Stimulated activated CD4-positive, alpha-beta T cell treated with anti-CD3 and anti-CD28 coated beads, Interleukin-15, amount 100 ng/mL, for 24 hours (primary cell): ENCODE measurements at regions not wholly inside any gene's neighbourhood (a gene's known extent, or its start where the extent isn't known, plus 50 kb on each side); places are given as distances from the start of the nearest gene placed in this dataset.
"Not testable (repeated sequence)": the region's sequence is repeated elsewhere in the genome, so short reads cannot be mapped to it uniquely, and the experiment has no call there.

ENCODE experiments used
- DNase-seq: peaks from one replicate; pipeline ENCODE4 v3.0.0-alpha.2; 2020

DNA sequence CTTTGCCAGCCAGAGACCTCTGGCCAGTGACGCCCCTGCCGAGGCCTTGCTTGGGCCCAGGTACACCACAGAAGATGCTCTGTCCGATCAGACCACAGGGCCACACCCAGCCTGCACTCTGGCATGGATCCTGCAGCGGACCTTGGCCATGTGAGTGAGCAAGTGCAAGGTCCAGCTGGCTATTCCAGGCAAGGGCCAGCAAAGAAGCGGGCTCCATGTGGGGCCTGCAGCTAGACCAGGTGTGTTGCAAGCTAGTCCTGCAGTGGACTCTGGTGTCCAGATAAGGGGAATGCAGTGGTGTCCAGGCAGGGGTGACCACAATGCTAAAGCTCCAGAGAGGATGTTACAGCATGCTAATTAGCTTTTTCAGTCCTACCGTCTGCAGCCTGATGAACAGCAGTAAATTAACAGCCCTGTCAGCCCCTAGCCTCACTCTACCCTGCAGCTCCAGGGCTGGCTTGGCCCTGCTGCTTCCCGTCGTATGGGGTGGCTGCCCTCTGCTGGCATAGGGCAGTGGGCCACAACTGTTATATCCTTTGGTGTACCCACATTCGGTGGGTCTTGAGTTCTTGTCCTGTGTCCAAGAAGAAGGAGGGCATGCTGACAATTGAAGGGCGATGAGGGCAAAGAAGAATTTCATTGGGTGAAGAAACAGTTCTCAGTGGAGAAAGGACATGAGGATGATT is 284.5 kb upstream of the POU5F2 start:
- no peak for DNase-seq

DNA sequence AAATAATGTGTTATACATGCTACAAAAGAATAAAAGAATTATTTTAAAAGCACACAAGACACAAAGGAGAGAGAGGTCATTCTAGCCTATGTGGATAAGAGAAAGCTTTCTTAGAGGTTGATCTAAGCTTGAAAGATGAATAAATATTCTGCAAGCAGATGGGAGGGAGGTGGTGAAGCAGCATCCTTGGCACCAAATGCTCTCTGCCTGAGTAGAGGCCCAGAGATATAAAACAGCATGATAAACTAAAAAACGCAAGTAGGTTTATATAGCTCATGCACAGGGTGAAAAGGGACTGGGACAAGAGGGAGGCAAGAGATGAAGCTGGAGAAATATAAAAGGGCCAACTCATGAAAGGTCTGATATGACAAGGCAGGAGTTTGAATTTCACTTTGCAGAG is 283.2 kb upstream of the POU5F2 start:
- DNase-seq, result no peak

DNA sequence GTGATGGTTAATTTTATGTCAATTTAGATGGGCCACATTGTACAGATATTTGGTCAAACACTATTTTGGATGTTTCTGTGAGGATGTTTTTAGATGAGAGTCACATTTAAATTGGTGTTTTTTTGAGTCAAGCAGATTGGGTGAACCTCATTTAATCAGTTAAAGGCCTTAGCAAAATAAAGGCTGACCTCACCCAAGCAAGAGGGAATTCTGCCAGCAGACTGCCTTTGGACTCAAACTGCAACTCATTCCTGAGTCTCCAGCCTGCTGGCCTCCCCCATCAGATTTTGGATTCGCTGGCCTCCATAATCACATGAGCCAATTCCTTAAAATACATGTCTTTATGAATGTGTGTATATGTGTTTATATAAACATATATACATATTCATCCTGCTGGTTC is 282.7 kb upstream of the POU5F2 start:
- no peak for DNase-seq

DNA sequence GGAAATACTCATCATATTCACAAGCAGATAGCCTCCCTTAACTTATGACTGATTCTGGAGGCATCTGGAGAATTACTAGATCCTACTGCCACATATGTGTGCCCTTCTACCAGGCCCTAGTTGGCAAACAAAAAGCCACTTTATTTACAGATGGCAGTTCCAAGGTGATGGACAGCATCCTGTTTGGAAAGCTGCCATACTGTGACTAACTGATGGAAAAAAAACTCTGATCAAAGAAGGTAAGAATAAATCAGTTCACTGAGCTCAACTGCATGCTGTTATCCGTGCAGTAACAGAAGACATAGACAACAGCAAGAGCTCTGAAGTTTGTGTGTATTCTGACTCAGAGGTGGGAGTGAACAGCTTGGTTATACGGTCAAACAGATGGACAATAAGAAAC is 279.8 kb upstream of the POU5F2 start:
- DNase-seq, result no peak

DNA sequence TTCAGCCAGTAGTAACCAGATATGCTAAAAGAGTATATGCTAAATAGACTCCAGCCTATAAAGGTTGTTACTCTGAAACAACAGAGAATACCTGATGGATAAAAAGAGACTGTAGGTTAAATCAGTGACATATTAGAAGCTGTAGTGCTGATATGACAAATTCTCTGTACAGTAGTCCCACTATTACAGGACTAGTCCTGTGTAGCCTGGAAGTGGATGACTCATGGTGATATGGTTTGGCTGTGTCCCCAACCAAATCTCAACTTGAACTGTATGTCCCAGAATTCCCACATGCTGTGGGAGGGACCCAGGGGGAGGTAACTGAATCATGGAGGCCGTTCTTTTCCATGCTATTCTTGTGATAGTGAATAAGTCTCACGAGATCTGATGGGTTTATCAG is 276.2 kb upstream of the POU5F2 start:
- DNase-seq, result no peak

DNA sequence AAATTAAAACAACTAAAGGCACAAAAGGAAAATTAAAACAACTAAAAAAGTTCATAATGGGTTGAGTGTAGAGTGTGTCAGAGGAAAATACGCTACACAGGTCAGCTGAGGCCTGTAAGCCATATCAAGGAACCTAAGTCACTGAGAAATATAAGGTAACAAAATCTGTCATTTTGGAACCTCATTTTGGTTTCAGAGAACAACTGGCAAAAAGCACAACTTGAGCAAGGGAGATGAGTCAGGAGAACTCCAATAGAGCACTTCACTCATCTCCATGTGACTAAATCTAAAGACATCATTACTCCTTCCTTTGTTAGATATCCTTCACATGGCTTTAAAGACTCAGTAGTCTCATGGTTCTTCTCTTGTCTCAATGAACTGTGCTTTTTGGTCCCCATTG is 269.4 kb upstream of the POU5F2 start:
- DNase-seq, result no peak

DNA sequence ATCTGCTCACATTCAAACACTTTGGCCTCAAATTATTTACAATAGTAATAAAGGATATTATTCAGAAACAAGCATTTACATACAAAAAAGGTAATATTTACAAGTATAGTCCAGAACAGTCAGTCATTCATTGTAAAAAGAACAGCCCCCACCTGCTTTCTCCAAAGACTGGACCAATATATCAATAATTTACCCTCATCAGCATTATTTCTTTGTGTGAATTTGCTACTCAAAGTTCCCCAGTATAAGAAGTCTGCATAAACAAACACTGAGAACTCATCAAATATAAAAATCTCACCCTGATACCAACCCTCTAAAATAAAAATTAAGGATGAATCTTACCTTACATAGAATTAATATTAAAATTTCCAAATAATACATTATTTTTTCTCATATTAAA is 267.8 kb upstream of the POU5F2 start:
- no peak for DNase-seq

DNA sequence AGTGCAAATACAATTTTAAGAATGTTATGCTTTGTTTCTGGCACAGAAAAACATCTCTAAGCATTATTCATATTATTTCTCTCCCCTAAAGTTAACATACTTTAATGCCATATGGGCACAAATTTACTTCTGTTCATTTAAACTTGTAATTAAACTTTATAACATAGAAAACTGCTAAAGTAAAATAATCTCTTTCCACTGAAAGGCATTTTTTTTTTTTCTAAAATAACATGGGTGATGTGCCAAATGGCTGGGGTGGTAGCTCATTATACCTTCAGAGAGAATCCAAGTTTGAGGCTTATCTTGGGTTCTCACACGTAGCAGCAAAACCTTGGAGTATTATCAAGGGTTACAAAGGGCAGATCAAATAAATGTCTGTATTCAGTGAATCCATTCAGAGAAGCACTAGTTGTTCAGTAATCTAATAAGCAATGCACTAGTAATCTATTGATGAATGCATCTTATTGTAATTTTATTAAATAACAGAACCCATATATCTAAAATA is 257.6 kb upstream of the POU5F2 start:
- DNase-seq, result no peak

DNA sequence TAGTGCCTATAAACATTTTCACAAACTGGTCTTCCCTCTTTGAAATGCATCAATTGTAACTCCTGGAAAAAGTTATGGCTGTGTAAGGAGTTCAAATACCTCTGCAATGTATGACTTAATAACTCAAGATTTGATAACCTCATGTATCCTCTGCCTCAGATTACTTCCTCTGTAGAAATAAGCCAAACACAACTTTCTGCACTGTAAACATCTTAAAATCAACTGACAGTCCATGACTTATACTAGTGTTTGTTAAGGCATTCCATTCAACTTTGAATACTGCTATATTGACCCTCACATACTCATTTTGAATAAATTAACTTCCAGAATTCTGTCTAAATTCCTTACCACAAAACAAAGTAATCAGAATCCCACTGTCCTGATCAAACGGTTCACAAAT is 256.2 kb upstream of the POU5F2 start:
- no peak for DNase-seq

DNA sequence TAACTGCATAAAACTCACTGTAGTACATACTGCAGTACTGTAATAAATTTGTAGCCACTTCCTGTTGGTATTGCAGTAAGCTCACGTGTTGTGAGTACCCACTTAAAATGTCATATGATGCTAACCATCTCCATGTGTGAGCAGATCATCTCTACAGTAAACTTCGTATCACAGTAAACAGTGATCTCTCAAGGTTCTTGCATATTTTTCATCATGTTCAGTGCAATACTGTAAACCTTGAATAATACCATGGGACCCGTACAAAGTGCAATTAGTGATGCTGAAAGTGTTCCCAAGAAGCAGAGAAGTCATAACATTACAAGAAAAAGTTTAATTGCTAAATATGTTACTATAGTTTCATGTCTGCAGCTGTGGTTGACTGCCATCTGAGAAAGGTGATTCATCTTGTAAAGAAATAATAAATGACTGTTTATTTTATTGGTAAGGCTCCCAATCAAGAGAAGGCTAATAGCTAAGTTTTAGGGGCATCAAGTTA is 253.8 kb upstream of the POU5F2 start:
- no peak for DNase-seq

DNA sequence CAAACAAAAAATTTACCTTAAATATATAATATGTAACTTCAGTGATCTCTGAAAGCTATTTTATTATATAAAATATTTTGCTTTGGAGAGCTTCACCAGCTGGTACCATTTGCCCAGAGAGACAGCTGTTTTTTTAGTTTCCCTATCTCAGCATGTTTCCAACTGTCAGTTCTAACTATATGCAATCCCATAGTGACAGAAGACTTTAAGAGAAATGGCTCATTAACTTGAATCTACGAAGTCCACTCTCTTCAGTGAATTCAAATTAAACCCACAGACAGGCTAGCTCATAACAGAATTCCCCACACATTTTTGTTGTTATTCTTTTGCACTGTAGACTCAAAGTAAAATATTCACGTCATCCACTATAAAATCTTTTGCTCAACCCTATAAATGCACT is 251.8 kb upstream of the POU5F2 start:
- no peak for DNase-seq

DNA sequence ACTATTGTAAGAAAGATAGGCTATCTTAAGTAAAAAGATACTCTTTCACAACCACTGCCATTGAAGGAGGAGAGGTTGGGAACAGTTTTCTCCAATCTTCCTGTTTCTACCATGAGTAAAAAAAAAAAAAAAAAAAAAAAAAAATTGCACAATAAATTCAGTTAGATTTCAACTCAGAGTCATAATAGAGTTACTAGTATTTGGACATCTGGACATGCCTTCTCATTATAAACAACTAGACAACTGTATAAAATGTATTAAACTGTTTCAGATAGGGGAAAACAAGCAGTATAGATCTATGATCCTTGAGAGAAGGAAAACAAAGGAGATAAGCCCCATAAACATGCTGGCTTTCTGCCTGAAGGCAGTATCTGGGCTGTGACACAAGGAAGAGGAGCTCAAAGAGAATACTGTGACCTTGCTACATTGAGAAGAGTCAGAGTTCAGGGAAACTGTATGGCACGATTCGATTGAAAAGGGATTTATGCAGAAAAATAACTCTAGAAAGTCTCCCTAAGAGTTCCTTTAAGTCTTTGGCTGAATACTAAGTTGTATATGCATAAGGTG is 249.2 kb upstream of the POU5F2 start:
- no peak for DNase-seq

DNA sequence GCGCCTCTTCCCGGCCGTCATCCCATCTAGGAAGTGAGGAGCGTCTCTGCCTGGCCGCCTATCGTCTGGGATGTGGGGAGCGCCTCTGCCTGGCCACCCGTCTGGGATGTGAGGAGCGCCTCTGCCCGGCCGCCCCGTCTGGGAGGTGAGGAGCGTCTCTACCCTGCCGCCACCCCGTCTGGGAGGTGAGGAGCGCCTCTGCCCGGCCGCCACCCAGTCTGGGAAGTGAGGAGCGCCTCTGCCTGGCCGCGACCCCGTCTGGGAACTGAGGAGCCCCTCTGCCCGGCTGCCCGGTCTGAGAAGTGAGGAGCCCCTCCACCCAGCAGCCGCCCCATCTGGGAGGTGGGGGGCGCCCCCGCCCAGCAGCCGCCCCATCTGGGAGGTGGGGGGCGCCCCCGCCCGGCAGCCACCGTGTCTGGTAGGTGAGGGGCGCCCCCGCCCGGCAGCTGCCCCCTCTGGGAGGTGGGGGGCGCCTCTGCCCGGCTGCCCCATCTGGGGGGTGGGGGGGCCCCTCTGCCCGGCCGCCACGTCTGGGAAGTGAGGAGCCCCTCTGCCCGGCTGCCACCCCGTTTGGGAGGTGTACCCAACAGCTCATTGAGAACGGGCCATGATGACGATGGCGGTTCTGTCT is 244.7 kb upstream of the POU5F2 start:
- not testable (repeated sequence) for DNase-seq

DNA sequence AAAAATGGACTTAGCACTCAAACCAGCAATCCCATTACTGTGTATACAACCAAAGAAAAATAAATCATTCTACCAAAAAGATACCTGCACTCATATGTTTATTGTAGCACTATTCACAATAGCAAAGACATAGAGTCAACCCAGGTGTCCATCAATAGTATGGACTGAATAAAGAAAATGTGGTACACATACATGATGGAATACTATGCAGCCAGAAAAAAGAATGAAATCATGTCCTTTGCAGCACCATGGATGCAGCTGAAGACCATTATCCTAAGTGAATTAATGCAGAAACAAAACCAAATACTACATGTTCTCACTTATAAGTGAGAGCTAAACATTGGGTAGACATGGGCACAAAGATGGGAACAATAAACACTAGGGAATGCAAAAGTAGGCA is 236.8 kb upstream of the POU5F2 start:
- DNase-seq, result no peak

DNA sequence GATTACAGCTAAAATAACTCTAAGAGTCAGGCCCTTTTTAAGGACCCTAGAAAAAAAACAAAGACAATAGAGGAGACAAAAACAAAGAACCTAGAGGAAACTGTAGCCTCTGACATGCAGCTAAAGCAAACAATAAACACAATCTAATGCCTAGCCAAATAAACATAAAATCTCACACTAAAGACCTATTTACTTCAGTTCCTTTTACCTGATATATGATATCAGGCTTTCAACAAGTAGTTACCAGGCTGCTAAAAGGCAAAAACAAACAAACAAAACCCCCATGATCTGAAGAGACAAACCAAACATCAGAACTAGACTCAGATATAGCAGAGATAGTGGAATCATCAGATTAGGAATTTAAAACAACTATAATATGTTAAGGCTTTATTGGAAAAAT is 226.5 kb upstream of the POU5F2 start:
- no peak for DNase-seq

DNA sequence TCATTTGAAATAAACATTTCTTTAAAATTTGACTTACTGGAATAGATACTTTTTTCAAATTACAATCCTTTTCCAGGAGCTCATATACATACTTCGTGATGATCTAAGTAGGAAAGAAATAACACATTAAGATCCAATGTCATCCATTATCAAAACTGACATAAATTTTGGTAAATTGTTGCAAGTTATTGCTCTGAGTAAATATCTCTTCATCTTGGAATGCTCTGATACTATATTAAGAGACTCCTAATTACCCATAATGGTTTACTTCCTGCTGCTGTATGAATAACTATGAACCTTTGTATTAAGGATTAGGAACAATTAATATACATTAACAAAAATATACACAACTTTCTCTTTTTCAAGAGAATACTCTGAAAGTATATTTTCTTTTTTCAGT is 223.0 kb upstream of the POU5F2 start:
- DNase-seq, result no peak

DNA sequence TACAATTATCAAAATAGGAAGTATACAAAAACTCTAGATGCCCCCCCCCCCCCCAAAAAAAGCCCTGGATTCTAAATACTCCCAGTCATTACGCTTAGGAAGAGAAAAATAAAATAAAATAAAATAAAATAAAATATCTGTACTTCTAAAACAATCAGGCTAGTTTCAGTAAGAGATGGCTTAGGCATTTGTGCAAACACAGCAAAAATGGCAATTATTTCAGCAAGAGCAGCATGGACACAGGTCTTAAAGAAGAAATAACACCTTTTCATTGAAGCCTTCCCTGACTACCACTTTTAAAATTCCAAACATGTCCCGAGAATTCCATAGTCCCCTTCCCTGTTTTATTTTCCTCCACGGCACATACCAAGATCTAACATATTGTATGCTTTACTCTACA is 218.6 kb upstream of the POU5F2 start:
- DNase-seq, result no peak

DNA sequence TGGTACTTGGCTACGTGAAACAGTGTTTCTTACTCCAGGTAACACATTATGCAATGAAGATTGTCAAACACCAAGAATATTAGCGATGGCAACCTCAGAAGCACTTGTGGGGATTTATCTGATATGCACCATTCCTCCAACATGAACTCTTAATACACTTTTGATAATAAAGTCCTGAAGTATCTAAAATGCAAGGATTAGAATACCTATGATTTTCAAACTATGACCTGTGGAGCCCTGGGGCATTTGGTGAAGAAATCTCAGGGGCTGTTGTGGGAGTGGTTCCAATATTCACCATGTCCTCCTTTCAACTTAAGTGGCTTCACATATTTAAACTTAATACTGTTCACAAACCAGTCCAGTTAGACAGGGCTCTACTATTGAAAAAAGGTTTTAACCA is 214.6 kb upstream of the POU5F2 start:
- no peak for DNase-seq

DNA sequence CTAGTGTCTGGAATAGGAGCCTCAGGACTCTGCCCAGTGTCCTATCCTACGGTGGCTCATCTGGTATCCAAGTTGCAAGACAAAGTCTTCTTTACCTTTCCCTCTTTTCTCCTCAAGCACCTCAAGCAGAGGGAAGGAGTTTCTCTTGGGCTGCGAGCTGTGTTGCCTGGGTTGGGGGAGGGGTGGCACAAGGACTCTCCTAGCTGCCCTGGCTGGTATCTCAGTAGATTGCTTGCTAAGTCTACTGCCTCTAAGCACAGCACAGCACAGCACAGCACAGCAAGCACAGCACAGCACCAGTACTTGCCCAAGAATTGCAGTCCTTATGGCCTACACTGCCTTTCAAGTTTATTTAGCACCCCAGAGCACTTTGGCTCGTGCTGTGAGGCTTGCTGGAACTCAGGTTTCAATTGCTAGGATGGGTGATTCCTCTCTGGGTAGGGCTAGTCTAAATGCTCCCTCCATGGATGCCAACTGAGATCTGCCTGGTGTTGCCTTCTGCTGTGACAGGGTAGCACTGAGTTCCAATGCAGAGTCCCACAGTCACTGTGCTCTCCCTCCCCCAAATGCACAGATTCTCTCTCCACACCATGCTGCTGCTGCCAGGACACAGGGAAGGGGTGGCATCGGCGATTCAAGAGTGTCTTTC is 213.1 kb upstream of the POU5F2 start:
- DNase-seq, result no peak

DNA sequence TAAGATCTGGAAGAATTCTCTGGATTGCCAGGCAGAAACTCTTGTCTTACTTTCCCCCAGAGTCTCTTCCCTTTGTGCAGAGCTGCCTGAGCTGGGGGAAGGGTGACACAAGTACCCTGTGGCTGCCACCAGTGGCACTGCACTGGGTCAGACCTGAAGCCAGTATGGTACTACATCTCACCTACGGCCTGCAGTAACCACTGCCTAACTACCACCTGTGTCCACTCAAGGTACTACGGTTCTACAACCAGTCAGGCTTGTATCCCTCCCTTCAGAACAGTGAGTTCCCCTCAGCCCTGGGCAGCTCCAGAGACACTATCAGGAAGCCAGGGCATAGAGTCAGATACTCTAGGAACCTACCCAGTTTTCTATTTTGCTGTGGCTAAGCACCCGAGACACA is 212.0 kb upstream of the POU5F2 start:
- no peak for DNase-seq

DNA sequence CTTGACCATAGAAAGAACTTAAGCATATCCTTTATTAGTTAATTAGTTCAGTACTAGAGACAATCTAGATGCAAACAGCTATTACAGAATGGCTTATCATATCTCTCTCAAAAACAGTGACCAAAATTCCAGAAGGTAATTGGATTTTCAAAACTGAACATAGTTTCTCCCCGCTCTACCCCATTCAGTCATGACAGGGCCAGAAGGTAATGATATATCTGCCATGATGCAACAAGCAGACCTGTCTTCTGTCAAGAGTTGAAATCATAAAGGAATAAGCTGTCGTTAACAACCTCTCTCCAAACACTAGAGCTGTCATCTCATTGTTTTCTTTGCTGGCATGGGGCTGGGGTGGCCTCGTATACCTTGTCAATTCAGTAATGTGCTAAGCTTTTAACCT is 200.5 kb upstream of the POU5F2 start:
- DNase-seq, result no peak

DNA sequence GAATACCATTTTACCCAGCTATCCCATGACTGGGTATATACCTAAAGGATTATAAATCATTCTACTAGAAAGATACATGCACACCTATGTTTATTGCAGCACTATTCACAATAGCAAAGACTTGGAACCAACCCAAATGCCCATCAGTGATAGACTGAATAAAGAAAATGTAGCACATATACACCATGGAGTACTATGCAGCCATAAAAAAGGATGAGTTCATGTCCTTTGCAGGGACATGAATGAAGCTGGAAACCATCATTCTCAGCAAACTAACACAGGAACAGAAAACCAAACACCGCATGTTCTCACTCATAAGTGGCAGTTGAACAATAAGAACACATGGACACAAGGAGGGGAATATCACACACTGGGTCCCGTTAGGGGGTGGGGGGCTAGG is 191.9 kb upstream of the POU5F2 start:
- DNase-seq, result not testable (repeated sequence)

DNA sequence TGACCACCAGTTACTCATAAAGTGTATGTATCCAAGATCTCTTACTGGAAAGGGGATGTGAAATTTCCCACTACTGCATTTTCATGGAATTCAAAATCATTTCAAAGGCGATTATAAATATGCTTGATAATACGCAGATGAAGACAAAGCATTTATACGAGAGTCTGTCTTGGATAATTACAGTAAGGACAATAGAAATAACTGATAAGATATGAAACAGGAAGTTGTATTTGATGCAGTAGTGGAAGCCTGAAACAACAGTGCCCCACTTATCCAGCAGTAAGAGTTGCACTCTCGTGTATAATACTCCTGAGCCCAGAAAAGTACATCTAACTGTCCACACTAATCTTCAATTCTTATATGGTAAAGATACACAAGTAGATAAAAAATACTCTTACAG is 188.7 kb upstream of the POU5F2 start:
- DNase-seq, result no peak

DNA sequence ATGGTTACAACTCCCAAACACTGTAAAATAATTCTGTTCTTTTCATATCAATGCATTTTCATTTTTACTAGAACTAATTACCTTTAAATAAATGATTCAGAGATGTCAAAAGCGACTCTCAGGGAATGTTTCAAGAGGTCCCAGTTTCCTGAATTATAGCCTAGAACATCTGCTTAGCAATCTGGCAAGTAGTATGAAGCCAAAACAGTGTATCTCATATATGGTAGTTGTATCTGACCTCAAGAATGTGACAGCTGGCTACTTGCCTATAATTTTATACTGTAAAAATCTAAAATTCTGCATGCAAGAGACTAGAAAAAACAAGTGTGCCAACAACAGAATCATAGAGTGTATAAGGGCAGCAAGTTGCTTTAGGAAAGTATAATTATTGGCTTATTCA is 187.7 kb upstream of the POU5F2 start:
- DNase-seq, result no peak
